NCI-H2081 (cell line): ENCODE measurements at regions not wholly inside any gene's neighbourhood (a gene's known extent, or its start where the extent isn't known, plus 50 kb on each side); places are given as distances from the start of the nearest gene placed in this dataset.

Experiments used
- DNase-seq, 2 experiments: peaks; one replicate each; lab custom pipeline; 2025; lab: John Stamatoyannopoulos, UW

GRCh38 chr3:41041462-41041861 is 157.8 kb upstream of the CTNNB1 start:
- no peak for DNase-seq

DNA sequence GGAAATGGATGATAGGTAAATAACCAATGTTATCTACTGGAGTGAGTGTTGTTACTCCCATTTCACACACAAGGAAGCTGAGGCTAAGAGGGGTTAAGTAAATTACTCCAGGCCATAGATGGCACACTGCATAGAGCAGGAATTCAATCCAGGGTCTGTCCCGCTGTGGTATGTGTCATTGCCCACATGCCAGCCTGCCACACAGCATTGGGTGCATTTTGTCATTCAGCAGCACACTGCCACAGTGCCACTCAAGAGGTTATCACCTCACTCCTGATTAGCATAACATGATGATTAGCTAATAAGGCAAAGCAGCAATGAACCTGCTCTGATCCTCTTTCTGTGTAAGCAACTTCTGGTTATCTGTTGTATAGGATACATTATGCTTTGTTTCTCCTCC is 157.4 kb upstream of the CTNNB1 start:
- DNase-seq = no peak

DNA sequence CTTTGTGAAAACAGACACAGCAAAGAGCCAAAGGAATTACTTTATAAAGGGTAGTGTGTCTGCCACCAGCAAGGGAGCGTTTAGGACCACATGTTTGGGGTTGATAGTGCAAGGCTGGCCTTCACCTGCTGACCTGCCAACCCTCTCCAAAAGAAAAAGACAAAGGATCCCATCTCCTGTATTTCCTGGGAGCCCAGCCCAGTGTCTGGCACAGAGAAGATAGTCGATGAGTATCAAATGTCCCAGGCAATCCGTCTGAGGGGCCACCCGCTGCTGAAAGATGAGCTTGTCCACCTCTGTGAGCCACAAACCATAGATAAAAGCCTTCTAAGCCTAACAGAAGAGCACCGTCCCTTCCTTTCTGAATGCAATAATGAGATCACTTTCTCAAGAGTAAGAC is 154.8 kb upstream of the CTNNB1 start:
- no peak for DNase-seq

DNA sequence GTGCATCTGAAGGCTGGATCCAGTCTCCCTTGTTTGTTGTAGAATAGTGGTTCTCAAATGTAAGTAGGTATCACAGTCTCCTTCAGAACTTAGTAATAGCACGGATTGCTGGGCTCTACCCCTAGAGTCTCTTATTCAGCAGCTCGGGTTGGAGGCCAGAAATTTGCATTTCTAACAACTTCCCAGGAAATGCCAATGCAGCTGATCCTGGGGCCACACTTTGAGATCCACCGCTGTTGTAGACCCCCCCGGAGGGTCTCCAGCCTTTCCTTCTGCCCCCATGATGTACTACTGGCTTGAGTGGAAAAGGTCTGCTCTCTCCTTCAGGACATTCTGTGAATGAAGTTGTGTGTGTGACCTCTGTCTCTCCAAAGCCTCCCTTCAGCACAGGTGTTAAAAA is 153.8 kb upstream of the CTNNB1 start:
- DNase-seq = no peak

DNA sequence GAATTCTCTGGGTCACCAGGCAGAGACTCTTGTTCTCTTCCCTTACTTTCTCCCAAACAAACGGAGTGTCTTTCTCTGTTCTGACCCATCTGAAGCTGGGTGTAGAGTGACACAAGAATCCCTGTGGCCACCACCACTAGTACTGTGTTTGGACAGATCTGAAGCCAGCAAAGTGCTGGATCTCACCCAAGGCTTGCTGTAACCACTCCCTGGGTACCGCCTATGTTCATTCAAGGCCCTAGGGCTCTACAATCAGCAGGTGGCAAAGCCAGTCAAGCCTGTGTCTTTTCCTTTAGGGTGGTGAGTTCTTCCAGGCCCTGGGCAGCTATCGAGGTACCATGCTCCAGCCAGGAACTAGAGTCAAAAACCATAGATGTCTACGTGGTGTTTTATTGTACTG is 149.2 kb upstream of the CTNNB1 start:
- no peak for DNase-seq

DNA sequence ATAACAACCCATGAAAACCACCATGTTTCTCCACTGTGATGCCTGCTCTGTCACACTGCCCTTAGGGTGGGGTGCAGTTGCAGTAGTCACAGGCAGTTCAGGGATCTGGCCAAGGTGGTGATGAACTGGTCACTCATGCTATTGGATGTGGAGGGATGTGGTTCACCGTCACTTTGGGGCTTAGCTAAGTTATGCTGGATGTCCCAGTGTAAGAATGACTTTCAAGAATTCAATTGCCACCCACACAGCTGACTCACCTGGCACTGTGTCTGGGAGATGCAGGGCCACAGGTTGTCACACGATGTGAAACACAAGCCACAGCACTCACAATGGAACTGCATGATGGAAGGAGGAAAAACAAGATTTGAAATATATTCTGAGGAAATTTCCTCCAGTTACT is 146.1 kb upstream of the CTNNB1 start:
- DNase-seq = no peak

- DNase-seq = no peak
These were observed 139.2 kb upstream of the CTNNB1 start for GRCh38 chr3:41060106-41060505.

GRCh38 chr3:41064070-41064469 is 135.2 kb upstream of the CTNNB1 start:
- DNase-seq = no peak

DNA sequence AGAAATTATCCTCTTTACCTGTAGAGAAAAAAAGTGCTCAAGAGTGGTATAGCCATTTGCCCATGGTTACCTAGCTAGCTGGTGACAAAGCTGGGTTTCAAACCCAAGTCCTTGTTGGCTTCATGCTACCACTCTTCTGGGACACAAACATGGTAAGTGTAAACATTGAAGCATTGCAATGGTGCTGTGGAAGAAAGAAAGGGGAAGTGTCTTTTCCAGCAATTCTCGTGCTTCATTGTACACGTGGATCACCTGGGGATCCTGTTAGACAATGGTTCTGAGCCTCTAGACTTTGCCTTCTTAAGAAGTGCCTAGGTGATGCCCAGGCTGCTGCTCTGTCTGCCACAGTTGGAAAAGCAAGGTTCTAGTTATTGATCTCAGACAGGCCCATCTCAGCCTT is 134.8 kb upstream of the CTNNB1 start:
- DNase-seq = no peak

- no peak for DNase-seq
These were observed 134.0 kb upstream of the CTNNB1 start for GRCh38 chr3:41065340-41065739.

GRCh38 chr3:41073190-41073589 is 126.1 kb upstream of the CTNNB1 start:
- no peak for DNase-seq

- DNase-seq = no peak
These were observed 123.3 kb upstream of the CTNNB1 start for GRCh38 chr3:41075975-41076374.

DNA sequence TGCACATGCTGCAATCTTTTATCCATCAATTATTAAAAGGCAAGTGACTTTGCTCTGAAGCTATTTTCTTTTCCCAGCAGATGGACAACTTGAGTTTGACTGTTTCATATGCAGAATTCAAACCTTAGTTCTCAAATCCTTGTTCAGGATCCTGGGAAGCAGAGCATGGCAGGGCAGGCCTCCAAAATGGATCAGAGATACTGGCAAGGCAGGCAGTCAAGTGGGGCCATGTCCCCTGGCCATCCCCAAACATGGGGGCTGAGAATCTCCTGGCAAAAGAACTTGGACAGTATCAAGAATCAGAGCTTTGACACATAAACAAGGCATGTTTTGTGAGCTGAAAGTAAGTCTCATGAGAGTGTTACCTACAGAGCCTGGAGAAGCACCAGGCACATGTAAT is 122.9 kb upstream of the CTNNB1 start:
- no peak for DNase-seq

DNA sequence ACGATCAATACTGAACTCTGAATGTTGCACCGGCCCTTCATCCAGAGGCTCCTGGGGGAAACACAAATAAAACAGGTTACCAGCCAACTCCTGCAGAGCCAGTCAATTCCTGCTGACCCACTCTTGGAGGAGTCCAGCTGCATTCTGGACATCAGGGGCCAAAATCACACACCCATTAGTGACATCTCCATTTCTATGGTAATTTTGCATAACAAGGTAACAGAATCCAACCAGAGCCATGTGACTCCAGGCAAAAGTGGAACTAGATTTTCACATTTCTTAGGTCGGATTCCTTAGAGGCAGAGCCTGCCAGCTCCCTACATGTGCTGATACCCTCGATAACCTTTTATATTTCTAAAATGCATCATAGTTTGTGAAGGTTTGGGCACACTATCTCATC is 119.2 kb upstream of the CTNNB1 start:
- no peak for DNase-seq

GRCh38 chr3:41088882-41089281 is 110.4 kb upstream of the CTNNB1 start:
- DNase-seq = no peak

DNA sequence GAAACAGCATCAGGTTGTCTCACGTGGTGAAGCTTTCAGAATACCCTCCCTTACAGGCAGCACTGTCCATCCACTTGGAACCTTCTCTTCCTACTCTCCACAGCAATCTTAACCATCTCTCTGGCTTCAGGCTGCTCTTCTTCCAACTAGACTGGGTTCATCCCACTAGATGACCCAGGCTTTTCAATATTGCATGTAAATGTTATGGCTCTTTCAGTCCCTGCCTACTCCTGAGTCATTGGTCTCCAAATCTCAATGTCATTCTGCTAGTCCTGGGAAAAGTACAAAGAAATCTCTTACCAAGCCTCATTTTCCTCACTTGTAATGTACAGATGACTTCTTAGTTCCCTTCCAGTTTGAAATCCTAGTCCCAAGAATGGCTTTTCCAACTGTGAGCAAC is 109.7 kb upstream of the CTNNB1 start:
- DNase-seq = no peak

DNA sequence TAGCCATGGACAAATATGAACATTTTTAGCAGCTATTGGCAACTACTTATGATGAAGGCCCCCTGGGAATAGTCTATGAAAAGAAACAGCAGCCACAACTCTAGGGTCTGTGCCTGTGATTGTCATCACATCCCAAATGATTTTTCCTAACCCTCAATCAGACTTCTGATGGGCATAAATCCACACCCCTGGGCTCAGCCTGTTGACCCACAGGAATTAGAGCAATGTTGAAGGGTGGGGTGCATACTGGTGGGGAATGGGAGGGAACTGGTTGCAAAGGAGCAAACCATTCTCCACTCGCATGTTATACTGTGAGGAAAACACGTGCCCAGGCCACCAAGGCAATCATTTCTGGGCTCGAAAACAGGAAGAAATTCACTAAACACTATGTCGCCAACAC is 106.5 kb upstream of the CTNNB1 start:
- DNase-seq = no peak

DNA sequence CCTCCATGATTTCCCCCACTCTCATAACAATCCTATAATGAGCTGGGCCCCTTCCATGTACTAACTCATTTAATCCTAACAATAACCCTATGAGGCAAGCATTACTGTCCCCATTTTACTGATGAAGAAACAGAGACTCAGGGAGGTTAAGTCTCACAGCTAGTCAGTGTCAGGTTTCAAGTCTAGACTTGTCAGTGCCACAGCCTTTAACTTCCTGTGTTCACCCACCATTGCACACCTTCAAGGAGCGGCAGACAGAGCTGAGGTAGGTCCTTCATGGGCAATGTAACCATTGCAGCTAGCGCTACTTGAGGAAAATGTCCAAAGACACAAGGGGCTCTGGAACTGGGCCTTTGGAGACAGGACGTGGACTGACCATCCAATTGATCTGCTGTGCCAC is 105.8 kb upstream of the CTNNB1 start:
- DNase-seq = no peak

DNA sequence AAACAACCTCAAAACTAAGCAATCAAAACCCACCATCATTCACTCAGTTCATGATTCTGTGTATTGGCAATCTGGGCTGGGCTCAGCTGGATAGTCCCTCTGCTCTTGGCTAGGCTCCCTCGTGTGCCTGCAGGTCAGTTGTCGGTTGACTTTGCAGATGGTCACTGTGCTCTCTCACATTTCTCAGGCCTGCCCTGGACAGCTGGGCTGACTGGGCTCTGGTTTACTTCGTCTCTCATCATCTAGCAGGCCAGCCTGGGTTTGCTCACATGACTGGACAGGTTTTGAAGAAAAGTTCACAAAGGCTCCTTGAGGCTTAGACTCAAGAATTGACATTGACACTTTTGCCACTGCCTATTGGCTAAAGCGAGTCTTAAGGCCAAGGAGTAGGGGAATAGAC is 105.0 kb upstream of the CTNNB1 start:
- DNase-seq = no peak

DNA sequence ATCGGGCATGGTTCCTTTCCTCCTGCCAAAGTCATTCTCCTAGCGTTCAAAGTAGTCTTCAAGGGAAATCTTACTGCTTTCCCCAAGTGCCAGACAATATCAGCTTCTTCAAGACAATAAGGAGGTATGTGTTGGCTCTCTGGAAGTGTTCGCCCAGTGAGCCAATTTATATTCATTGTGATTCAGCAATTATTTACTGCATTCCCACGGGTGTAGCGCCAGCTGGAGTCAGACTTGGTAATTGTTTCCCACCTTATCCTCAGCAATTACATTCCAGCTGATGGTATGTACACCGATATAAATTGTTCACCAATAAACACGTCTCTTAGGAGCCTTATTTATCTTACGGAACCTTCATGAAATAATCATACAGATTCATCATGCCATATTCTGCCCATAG is 103.6 kb upstream of the CTNNB1 start:
- DNase-seq = no peak

GRCh38 chr3:41097896-41098496 is 101.3 kb upstream of the CTNNB1 start:
- DNase-seq = no peak

- DNase-seq = no peak
These were observed 98.1 kb upstream of the CTNNB1 start for GRCh38 chr3:41101231-41101630.

GRCh38 chr3:41102053-41102556 is 97.2 kb upstream of the CTNNB1 start:
- DNase-seq = no peak

GRCh38 chr3:41102750-41103149 is 96.6 kb upstream of the CTNNB1 start:
- no peak for DNase-seq

- no peak for DNase-seq
These were observed 96.1 kb upstream of the CTNNB1 start for GRCh38 chr3:41103200-41103599.
